SK-N-MC (cell line): ENCODE measurements at regions not wholly inside any gene's neighbourhood (a gene's known extent, or its start where the extent isn't known, plus 50 kb on each side); places are given as distances from the start of the nearest gene placed in this dataset.

Experiments
- EZH2 ChIP-seq: fragments of 200-600 bp; sonication (generic); IDR thresholded peaks from one replicate; pipeline ENCODE4 v1.6.1; 2017; ENCODE audit warnings: antibody characterized with exemption
- POLR2AphosphoS5 ChIP-seq: IDR thresholded peaks from 2 replicates; pipeline ENCODE4 v1.6.1; 2012; ENCODE audit warnings: mild to moderate bottlenecking, low read depth, low read length, borderline replicate concordance

DNA sequence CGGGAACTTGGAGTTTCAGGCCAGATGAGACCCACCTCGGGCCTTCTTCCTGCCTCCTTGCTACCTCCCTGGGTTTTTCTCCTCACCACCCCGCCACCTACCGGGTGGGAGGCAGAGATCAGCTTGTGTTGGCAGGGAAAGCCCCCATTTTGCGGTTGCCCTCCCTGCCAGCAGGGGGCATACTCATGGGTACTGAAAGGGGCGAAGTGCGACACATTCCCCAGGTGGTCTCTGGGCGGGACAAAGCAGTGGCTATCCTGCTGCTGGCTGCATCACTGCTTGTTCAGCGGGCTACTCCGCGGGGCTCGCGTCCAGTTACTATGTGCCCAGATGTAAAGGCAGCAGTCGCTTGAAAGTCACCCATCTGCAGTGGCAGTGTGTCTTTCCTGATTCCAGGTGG lies 330.3 kb downstream of the PDHA2 start:
- TF ChIP-seq POLR2AphosphoS5 (no peak), EZH2 (no peak)
